Lower leg skin (tissue), 4 donors: ENCODE measurements at regions not wholly inside any gene's neighbourhood (a gene's known extent, or its start where the extent isn't known, plus 50 kb on each side); places are given as distances from the start of the nearest gene placed in this dataset.
A peak's percentile ranks its signal among the peaks of the same experiment; 100 is the strongest.
"Not testable (repeated sequence)": the region's sequence is repeated elsewhere in the genome, so short reads cannot be mapped to it uniquely, and the experiment has no call there.

ENCODE experiments used
- DNase-seq, 2 donors: peaks; one replicate each; pipeline ENCODE4 v3.0.0-alpha.2; 2019; ENCODE audit warnings: low spot score in 2 of 2
- H3K4me3 ChIP-seq: fragments of 200-600 bp; sonication (generic); 2 replicates; pipeline ENCODE4 v1.5.1; 2017; ENCODE audit warnings: mild to moderate bottlenecking, low read depth; ENCODE audit not compliant: poor library complexity, severe bottlenecking
- CTCF ChIP-seq, 3 donors: fragments of 450-650 bp; IDR thresholded peaks; one replicate each; pipeline ENCODE4 v1.5.1; 2016; ENCODE audit warnings: antibody characterized with exemption in 3 of 3, mild to moderate bottlenecking in 3 of 3, moderate library complexity in 2 of 3
- POLR2A ChIP-seq, 2 donors: fragments of 450-650 bp; IDR thresholded peaks; one replicate each; pipeline ENCODE4 v1.6.1; 2016 to 2017; ENCODE audit warnings: antibody characterized with exemption in 2 of 2, mild to moderate bottlenecking in 1 of 2, moderate library complexity in 1 of 2
- WGBS, 2 donors: methylation state at CpG; one replicate each; pipeline ENCODE4 v1.1.5; 2018; 5-methylcytosine and 5-hydroxymethylcytosine counted together
- intact Hi-C: fragments of 100-400 bp; cut with DNase I; formaldehyde crosslinking; loops from one replicate; pipeline ENCODE4 v1.15.0; 2023; ENCODE audit warnings: low total_unique reads

GRCh38 chr15:28459279-28459678 is 73.5 kb downstream of the GOLGA8G start:
- TF ChIP-seq CTCF (IDR thresholded peaks at IDR 0.05) (no peak), POLR2A (IDR thresholded peaks at IDR 0.05) (no peak)
- 64 to 78% methylated on average over 1 of the region's 1 CpG for WGBS, 2 donors
- H3K4me3 ChIP-seq, result no peak overlapping the region
- intact Hi-C loops, result no loop called here
- DNase-seq, result no peak

- H3K4me3 ChIP-seq, intact Hi-C loops: not testable (repeated sequence)
- peak in 1 of 2 donors; percentile 85 for DNase-seq
- WGBS, 2 donors, result 84 to 92% methylated on average over 32 of the region's 32 CpGs
These were observed 75.3 kb downstream of the GOLGA8G start for GRCh38 chr15:28457396-28457932.

- DNase-seq, result peak in 1 of 2 donors; percentile 84
- no peak for TF ChIP-seq CTCF (IDR thresholded peaks at IDR 0.05)
- TF ChIP-seq POLR2A (IDR thresholded peaks at IDR 0.05), result no peak
- WGBS, 2 donors, result 82 to 86% methylated on average over 30 of the region's 30 CpGs
- intact Hi-C loops, result no loop called here
- H3K4me3 ChIP-seq, result no peak overlapping the region
These were observed 76.0 kb downstream of the GOLGA8G start for GRCh38 chr15:28456476-28457395.

GRCh38 chr15:28455537-28456475 is 77.0 kb downstream of the GOLGA8G start:
- 85 to 90% methylated on average over 20 to 21 of the region's 28 CpGs for WGBS, 2 donors
- DNase-seq, result peak in 1 of 2 donors; percentile 84
- intact Hi-C loops, H3K4me3 ChIP-seq: not testable (repeated sequence)

- not testable (repeated sequence) for DNase-seq
These were observed 76.3 kb downstream of the GOLGA8F start for GRCh38 chr15:28454751-28455220.

More at GRCh38 chr15:28454751-28455220, 76.3 kb downstream of the GOLGA8F start:
- H3K4me3 ChIP-seq, intact Hi-C loops: not testable (repeated sequence)
- WGBS, 2 donors, result 0 to 2% methylated on average over 7 to 13 of the region's 43 CpGs
